ENCODE measurements at regions not wholly inside any gene's neighbourhood (a gene's known extent, or its start where the extent isn't known, plus 50 kb on each side); places are given as distances from the start of the nearest gene placed in this dataset.

- Mint-ChIP-seq H3K36me3 (peaks cover 3% of the 10 kb centered on the region), H3K4me1 (ENCODE audit: unreplicated experiment) (peaks cover 33% of the 10 kb centered on the region)
Measured at GRCh38 chr11:71150859-71151258, 101.5 kb downstream of the SHANK2 start.

DNA sequence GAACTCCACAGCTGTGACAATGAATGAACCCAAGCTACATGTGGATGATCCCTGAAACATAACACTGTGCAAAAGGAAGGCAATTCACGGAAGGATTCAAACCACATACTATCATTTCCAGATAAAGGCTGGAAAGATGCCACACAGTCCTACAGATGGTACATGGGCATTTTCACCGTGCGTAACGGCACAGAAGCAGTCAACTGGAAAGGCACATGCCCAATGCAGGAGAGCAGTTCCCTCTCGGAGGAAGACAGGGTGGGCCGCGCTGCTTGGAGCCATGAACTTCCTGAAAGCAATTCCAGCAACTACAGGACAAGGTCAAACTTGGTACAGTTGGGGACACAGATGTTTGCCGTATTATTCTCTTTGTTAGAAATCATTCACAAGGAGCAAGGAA lies 103.7 kb downstream of the SHANK2 start:
- no peak overlapping the region for H3K4me3 Mint-ChIP-seq
- H3K27ac Mint-ChIP-seq = peak overlapping the region; percentile 38
- peaks cover 3% of the 10 kb centered on the region for H3K36me3 Mint-ChIP-seq
- no peak for DNase-seq (ENCODE audit: extremely low spot score, unreplicated experiment)
- no peaks in the 10 kb centered on the region for H3K27me3 Mint-ChIP-seq
- H3K4me1 Mint-ChIP-seq (ENCODE audit: unreplicated experiment) = peaks cover 29% of the 10 kb centered on the region
- no peak for TF ChIP-seq CTCF (conservative IDR thresholded peaks at IDR 0.05)
- no peaks in the 10 kb centered on the region for H3K9me3 Mint-ChIP-seq

More at GRCh38 chr11:71150859-71151258, 101.5 kb downstream of the SHANK2 start:
- Mint-ChIP-seq H3K4me3 (no peak overlapping the region), H3K9me3 (no peaks in the 10 kb centered on the region), H3K27ac (no peak overlapping the region), H3K27me3 (no peaks in the 10 kb centered on the region)
- no peak for DNase-seq (ENCODE audit: extremely low spot score, unreplicated experiment)
- no peak for TF ChIP-seq CTCF (conservative IDR thresholded peaks at IDR 0.05)

GRCh38 chr11:71147331-71147730 lies 105.0 kb downstream of the SHANK2 start:
- no peak for TF ChIP-seq CTCF (conservative IDR thresholded peaks at IDR 0.05)
- Mint-ChIP-seq H3K27me3 (no peaks in the 10 kb centered on the region), H3K9me3 (no peaks in the 10 kb centered on the region), H3K4me1 (ENCODE audit: unreplicated experiment) (peaks cover 17% of the 10 kb centered on the region), H3K27ac (no peak overlapping the region), H3K4me3 (no peak overlapping the region), H3K36me3 (peaks cover 3% of the 10 kb centered on the region)
- no peak for DNase-seq (ENCODE audit: extremely low spot score, unreplicated experiment)

DNA sequence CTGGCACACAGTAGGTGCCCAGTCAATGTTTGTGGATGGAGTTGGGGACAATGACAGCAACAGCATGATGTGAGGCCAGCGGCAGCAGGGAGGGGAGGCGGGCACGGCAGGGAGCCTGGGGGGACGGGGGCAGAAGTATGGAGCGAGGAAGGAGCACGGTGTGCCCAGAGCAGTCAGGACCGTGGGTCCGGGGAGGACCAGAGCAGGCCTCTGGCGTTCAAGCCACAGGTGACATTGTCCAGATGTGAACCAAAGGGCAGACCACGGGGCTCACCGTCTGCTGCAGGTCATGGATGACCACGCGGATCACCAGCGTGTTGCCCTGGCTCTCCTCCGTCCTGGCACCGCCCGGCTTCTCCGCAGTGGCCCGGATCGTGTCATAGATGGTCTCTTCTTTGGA lies 105.5 kb downstream of the SHANK2 start:
- no peak for DNase-seq (ENCODE audit: extremely low spot score, unreplicated experiment)
- Mint-ChIP-seq H3K27ac (no peak overlapping the region), H3K36me3 (peaks cover 3% of the 10 kb centered on the region), H3K9me3 (no peaks in the 10 kb centered on the region), H3K4me3 (no peak overlapping the region), H3K4me1 (ENCODE audit: unreplicated experiment) (peaks cover 16% of the 10 kb centered on the region), H3K27me3 (no peaks in the 10 kb centered on the region)
- TF ChIP-seq CTCF (conservative IDR thresholded peaks at IDR 0.05) = no peak

GRCh38 chr11:71145988-71146824 lies 106.2 kb downstream of the SHANK2 start:
- H3K27ac Mint-ChIP-seq = no peak overlapping the region
- DNase-seq (ENCODE audit: extremely low spot score, unreplicated experiment) = no peak
- H3K4me3 Mint-ChIP-seq = no peak overlapping the region
- H3K4me1 Mint-ChIP-seq (ENCODE audit: unreplicated experiment) = peaks cover 12% of the 10 kb centered on the region
- no peaks in the 10 kb centered on the region for H3K9me3 Mint-ChIP-seq
- no peak for TF ChIP-seq CTCF (conservative IDR thresholded peaks at IDR 0.05)
- H3K27me3 Mint-ChIP-seq = no peaks in the 10 kb centered on the region
- peaks cover 3% of the 10 kb centered on the region for H3K36me3 Mint-ChIP-seq
